Neural cell (in vitro differentiated cells): ENCODE measurements at regions not wholly inside any gene's neighbourhood (a gene's known extent, or its start where the extent isn't known, plus 50 kb on each side); places are given as distances from the start of the nearest gene placed in this dataset.
A peak's percentile ranks its signal among the peaks of the same experiment; 100 is the strongest.

Experiments used
- H2AFZ ChIP-seq: fragments of 200-600, 300-800 bp; sonication (generic), shearing (Covaris generic); 2 replicates; pipeline ENCODE4 v1.6.0; 2014; ENCODE audit warnings: low read depth, mild to moderate bottlenecking, antibody characterized with exemption, low read length, moderate library complexity
- H3F3A ChIP-seq: fragments of 200-600 bp; shearing (Covaris generic); 2 replicates; pipeline ENCODE4 v1.6.1; 2016; ENCODE audit warnings: mild to moderate bottlenecking, moderate library complexity, mixed read lengths, antibody characterized with exemption, low read length; ENCODE audit not compliant: insufficient read depth, poor library complexity, severe bottlenecking
- H3K27ac ChIP-seq: fragments of 200-600, 300-800 bp; sonication (generic), shearing (Covaris generic); 2 replicates; pipeline ENCODE4 v1.5.1; 2014; ENCODE audit warnings: mild to moderate bottlenecking, low read length, moderate library complexity
- H3K27me3 ChIP-seq: fragments of 300-800, 200-600 bp; sonication (generic), shearing (Covaris generic); 2 replicates; pipeline ENCODE4 v1.6.0; 2014; ENCODE audit warnings: mild to moderate bottlenecking, low read depth, low read length, moderate library complexity; ENCODE audit not compliant: insufficient read depth
- H3K36me3 ChIP-seq: fragments of 300-800, 200-600 bp; sonication (generic), shearing (Covaris generic); 2 replicates; pipeline ENCODE4 v1.5.1; 2014; ENCODE audit warnings: mild to moderate bottlenecking, antibody characterized with exemption, low read length, moderate library complexity; ENCODE audit not compliant: insufficient read depth
- H3K4me2 ChIP-seq: fragments of 300-800, 200-600 bp; sonication (generic), shearing (Covaris generic); 2 replicates; pipeline ENCODE4 v1.6.0; 2014; ENCODE audit warnings: mild to moderate bottlenecking, low read length
- H3K4me3 ChIP-seq: fragments of 300-800, 200-600 bp; sonication (generic), shearing (Covaris generic); 2 replicates; pipeline ENCODE4 v1.5.1; 2014; ENCODE audit warnings: mild to moderate bottlenecking, low read length, moderate library complexity
- H3K79me2 ChIP-seq: fragments of 200-600 bp; shearing (Covaris generic); replicated peaks from 2 replicates; pipeline ENCODE4 v1.6.0; 2014; ENCODE audit warnings: mild to moderate bottlenecking, low read length, moderate library complexity; ENCODE audit not compliant: insufficient read depth
- H3K9ac ChIP-seq: fragments of 300-800, 200-600 bp; sonication (generic), shearing (Covaris generic); 2 replicates; pipeline ENCODE4 v1.6.1; 2016; ENCODE audit warnings: mild to moderate bottlenecking, low read length, mixed read lengths
- H3K9me2 ChIP-seq: fragments of 200-600 bp; shearing (Covaris generic); 2 replicates; pipeline ENCODE4 v1.6.1; 2016; ENCODE audit warnings: mild to moderate bottlenecking, low read length, mixed read lengths; ENCODE audit not compliant: insufficient read depth
- H3K9me3 ChIP-seq: fragments of 200-600, 300-800 bp; sonication (generic), shearing (Covaris generic); 2 replicates; pipeline ENCODE4 v1.6.1; 2016; ENCODE audit warnings: mild to moderate bottlenecking, mixed run types, low read length, moderate library complexity, mixed read lengths
- H4K20me1 ChIP-seq: fragments of 200-600 bp; shearing (Covaris generic); 2 replicates; pipeline ENCODE4 v1.6.1; 2016; ENCODE audit warnings: mild to moderate bottlenecking, mixed run types; ENCODE audit not compliant: insufficient read depth
- EP300 ChIP-seq: fragments of 450-650 bp; conservative IDR thresholded peaks from 2 replicates; pipeline ENCODE4 v1.6.1; 2014; ENCODE audit warnings: antibody characterized with exemption, mild to moderate bottlenecking, moderate library complexity; ENCODE audit not compliant: poor library complexity, severe bottlenecking
- EZH2 ChIP-seq: fragments of 200-600, 300-800 bp; shearing (Covaris generic), sonication (generic); IDR thresholded peaks from 2 replicates; pipeline ENCODE4 v1.6.1; 2014; ENCODE audit warnings: antibody characterized with exemption, low read length, borderline replicate concordance, mild to moderate bottlenecking; ENCODE audit not compliant: insufficient read depth, poor library complexity, severe bottlenecking
- MXI1 ChIP-seq: fragments of 450-650 bp; conservative IDR thresholded peaks from 2 replicates; pipeline ENCODE4 v1.6.1; 2014; ENCODE audit warnings: antibody characterized with exemption, mild to moderate bottlenecking; ENCODE audit not compliant: poor library complexity, severe bottlenecking
- POLR2AphosphoS5 ChIP-seq: IDR thresholded peaks from 2 replicates; pipeline ENCODE4 v1.6.1; 2012
- RAD21 ChIP-seq: fragments of 450-650 bp; conservative IDR thresholded peaks from 2 replicates; pipeline ENCODE4 v1.6.1; 2014; ENCODE audit warnings: antibody characterized with exemption, mild to moderate bottlenecking, moderate library complexity
- REST ChIP-seq: IDR thresholded peaks from 2 replicates; pipeline ENCODE4 v1.6.1; 2012; ENCODE audit warnings: borderline replicate concordance
- SMC3 ChIP-seq: fragments of 450-650 bp; conservative IDR thresholded peaks from 2 replicates; pipeline ENCODE4 v1.6.1; 2014; ENCODE audit warnings: antibody characterized with exemption, mild to moderate bottlenecking, moderate library complexity; ENCODE audit not compliant: poor library complexity
- TAF1 ChIP-seq: IDR thresholded peaks from 2 replicates; pipeline ENCODE4 v1.6.1; 2012; ENCODE audit warnings: low read depth
- TF ChIP-seq, protein P1 (sequence below): fragments of 450-650 bp; IDR thresholded peaks from 2 replicates; pipeline ENCODE4 v1.5.1; 2014; ENCODE audit warnings: antibody characterized with exemption, mild to moderate bottlenecking, moderate library complexity; ENCODE audit not compliant: poor library complexity, severe bottlenecking

- Histone ChIP-seq H3F3A (no peaks in the 10 kb centered on the region), H3K36me3 (no peaks in the 10 kb centered on the region), H3K9me2 (no peaks in the 10 kb centered on the region), H3K79me2 (no peaks in the 10 kb centered on the region), H3K9me3 (no peaks in the 10 kb centered on the region), H3K27me3 (no peaks in the 10 kb centered on the region), H3K4me2 (no peak overlapping the region), H4K20me1 (no peaks in the 10 kb centered on the region), H3K4me3 (no peak overlapping the region), H3K9ac (no peak overlapping the region), H3K27ac (no peak overlapping the region), H2AFZ (no peak overlapping the region)
- no peak for TF ChIP-seq MXI1
- no peak for TF ChIP-seq RAD21
- TF ChIP-seq EP300 = no peak
- TF ChIP-seq TAF1 = no peak
Measured at GRCh38 chr2:122863532-122863931, 1108.1 kb downstream of the TSN start.

DNA sequence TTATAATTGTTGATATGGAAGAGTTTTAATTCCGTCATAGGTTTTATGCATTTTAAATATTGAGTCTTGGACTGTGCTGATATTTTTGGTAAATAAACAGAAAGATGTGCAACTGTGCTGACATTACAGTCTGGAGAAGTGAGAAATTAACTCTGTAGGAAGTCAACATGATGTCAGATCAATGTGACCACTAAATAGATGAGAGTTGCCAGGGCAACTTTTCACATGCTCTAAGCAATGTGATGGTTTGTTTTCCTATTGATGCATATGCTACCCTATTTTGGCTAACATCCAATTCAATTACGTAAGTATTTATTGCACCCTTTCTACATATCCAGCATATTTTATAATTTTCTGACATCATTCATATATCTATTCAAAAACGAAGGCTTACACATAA is 1109.3 kb downstream of the TSN start:
- Histone ChIP-seq H4K20me1 (no peaks in the 10 kb centered on the region), H3K9ac (no peak overlapping the region), H3K4me3 (no peak overlapping the region), H3K4me2 (peak overlapping the region; percentile 11), H3K9me2 (no peaks in the 10 kb centered on the region), H3F3A (no peaks in the 10 kb centered on the region), H3K36me3 (no peaks in the 10 kb centered on the region), H3K9me3 (no peaks in the 10 kb centered on the region), H3K79me2 (no peaks in the 10 kb centered on the region), H2AFZ (no peak overlapping the region), H3K27me3 (no peaks in the 10 kb centered on the region), H3K27ac (peak overlapping the region; percentile 23)
- TF ChIP-seq RAD21 (no peak), SMC3 (no peak), MXI1 (no peak), TAF1 (no peak), POLR2AphosphoS5 (peak; percentile 61), EZH2 (no peak), EP300 (peak; percentile 67), REST (no peak)
- TF ChIP-seq, protein P1, sequence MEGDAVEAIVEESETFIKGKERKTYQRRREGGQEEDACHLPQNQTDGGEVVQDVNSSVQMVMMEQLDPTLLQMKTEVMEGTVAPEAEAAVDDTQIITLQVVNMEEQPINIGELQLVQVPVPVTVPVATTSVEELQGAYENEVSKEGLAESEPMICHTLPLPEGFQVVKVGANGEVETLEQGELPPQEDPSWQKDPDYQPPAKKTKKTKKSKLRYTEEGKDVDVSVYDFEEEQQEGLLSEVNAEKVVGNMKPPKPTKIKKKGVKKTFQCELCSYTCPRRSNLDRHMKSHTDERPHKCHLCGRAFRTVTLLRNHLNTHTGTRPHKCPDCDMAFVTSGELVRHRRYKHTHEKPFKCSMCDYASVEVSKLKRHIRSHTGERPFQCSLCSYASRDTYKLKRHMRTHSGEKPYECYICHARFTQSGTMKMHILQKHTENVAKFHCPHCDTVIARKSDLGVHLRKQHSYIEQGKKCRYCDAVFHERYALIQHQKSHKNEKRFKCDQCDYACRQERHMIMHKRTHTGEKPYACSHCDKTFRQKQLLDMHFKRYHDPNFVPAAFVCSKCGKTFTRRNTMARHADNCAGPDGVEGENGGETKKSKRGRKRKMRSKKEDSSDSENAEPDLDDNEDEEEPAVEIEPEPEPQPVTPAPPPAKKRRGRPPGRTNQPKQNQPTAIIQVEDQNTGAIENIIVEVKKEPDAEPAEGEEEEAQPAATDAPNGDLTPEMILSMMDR = no peak

DNA sequence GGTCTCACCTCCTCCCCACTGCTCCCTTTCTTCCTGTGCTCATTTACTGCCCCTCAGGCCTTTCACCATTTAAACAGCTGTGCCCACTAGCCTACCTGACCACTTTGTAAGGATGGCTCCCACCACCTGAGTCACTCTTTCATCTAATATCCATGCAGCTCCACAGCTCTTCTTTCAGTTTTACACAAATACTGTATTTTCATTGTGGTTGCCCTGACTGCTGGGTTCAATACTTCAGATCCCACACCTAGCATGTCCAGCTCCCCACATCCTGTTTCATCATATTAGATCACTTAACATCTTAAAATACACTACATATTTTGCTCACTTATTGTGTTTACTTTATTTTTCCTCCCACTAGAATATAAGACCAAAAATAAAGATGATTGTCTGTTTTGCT is 1110.6 kb downstream of the TSN start:
- H3F3A ChIP-seq = no peaks in the 10 kb centered on the region
- H3K36me3 ChIP-seq = no peaks in the 10 kb centered on the region
- no peak overlapping the region for H3K27ac ChIP-seq
- TF ChIP-seq, protein P1 = no peak
- TF ChIP-seq RAD21 (no peak), REST (no peak), EP300 (no peak), MXI1 (no peak), EZH2 (no peak), TAF1 (no peak), SMC3 (no peak), POLR2AphosphoS5 (no peak)
- H3K9me2 ChIP-seq = no peaks in the 10 kb centered on the region
- H3K27me3 ChIP-seq = no peaks in the 10 kb centered on the region
- H3K9ac ChIP-seq = no peak overlapping the region
- no peaks in the 10 kb centered on the region for H4K20me1 ChIP-seq
- H2AFZ ChIP-seq = no peak overlapping the region
- no peak overlapping the region for H3K4me2 ChIP-seq
- H3K4me3 ChIP-seq = no peak overlapping the region
- no peaks in the 10 kb centered on the region for H3K9me3 ChIP-seq
- no peaks in the 10 kb centered on the region for H3K79me2 ChIP-seq
